ENCODE measurements at regions not wholly inside any gene's neighbourhood (a gene's known extent, or its start where the extent isn't known, plus 50 kb on each side); places are given as distances from the start of the nearest gene placed in this dataset.

- ATAC-seq (ENCODE audit: low read depth) (no peak), DNase-seq (no peak)
- Histone ChIP-seq H3K4me3 (ENCODE audit: control extremely low read depth in 1 of 5, extremely low read depth in 1 of 5, insufficient read depth in 1 of 5, low read depth in 2 of 5, low read length in 4 of 5) (no peak overlapping the region), H2AFZ (ENCODE audit: insufficient read depth, low read depth, low read length, poor library complexity, severe bottlenecking) (no peak overlapping the region), H3K4me2 (replicated peaks; ENCODE audit: low read depth, low read length, poor library complexity, severe bottlenecking) (no peak overlapping the region), H3K27me3 (replicated peaks in 1 of 4; ENCODE audit: control extremely low read depth in 1 of 4, control insufficient read depth in 3 of 4, insufficient read depth in 4 of 4, low read length in 3 of 4) (peaks cover 0 to 5% (median 0%) of the 10 kb centered on the region in 4 experiments), H4K20me1 (ENCODE audit: control insufficient read depth, insufficient read depth, low read length, poor library complexity, severe bottlenecking) (no peaks in the 10 kb centered on the region), H3K9me3 (ENCODE audit: control extremely low read depth in 1 of 3, control insufficient read depth in 2 of 3, insufficient read depth in 1 of 3, low read length in 2 of 3) (no peaks in the 10 kb centered on the region), H3K4me1 (ENCODE audit: control insufficient read depth in 2 of 2, insufficient read depth in 2 of 2, low read length in 2 of 2) (no peaks in the 10 kb centered on the region), H3K9ac (ENCODE audit: low read length) (no peak overlapping the region), H3K79me2 (ENCODE audit: control insufficient read depth, insufficient read depth, low read length) (no peaks in the 10 kb centered on the region), H3K27ac (ENCODE audit: low read length in 2 of 2) (no peak overlapping the region), H3K36me3 (replicated peaks in 1 of 2; ENCODE audit: control extremely low read depth in 1 of 2, control insufficient read depth in 1 of 2, extremely low read depth in 1 of 2, insufficient read depth in 2 of 2, low read length in 1 of 2) (no peaks in the 10 kb centered on the region)
- Mint-ChIP-seq H3K4me3 (no peak overlapping the region), H3K4me1 (no peaks in the 10 kb centered on the region), H3K27ac (no peak overlapping the region), H3K27me3 (peaks cover 29% of the 10 kb centered on the region), H3K9me3 (ENCODE audit: insufficient read depth) (no peaks in the 10 kb centered on the region)
- CTCF ChIA-PET: no interaction called here
- POLR2A ChIA-PET: no interaction called here
- TF ChIP-seq CTCF (IDR thresholded peaks at IDR 0.05): no peak
- TF ChIP-seq EZH2 (IDR thresholded peaks at IDR 0.05; ENCODE audit: borderline replicate concordance, insufficient read depth, low read depth, low read length, poor library complexity, severe bottlenecking): no peak
- 69% methylated on average over 6 of the region's 6 CpGs for WGBS (ENCODE audit: insufficient coverage)
- intact Hi-C loops (cut with micrococcal nuclease): no loop called here
Observed at GRCh38 chr1:36696261-36696940, 213.7 kb upstream of the CSF3R start.

GRCh38 chr1:36693603-36694002, 210.9 kb upstream of the CSF3R start:
- DNase-seq: no peak
- Histone ChIP-seq H3K27ac (ENCODE audit: low read length in 2 of 2) (no peak overlapping the region), H2AFZ (ENCODE audit: insufficient read depth, low read depth, low read length, poor library complexity, severe bottlenecking) (no peak overlapping the region), H3K4me1 (ENCODE audit: control insufficient read depth in 2 of 2, insufficient read depth in 2 of 2, low read length in 2 of 2) (no peaks in the 10 kb centered on the region), H3K4me2 (replicated peaks; ENCODE audit: low read depth, low read length, poor library complexity, severe bottlenecking) (no peak overlapping the region), H3K79me2 (ENCODE audit: control insufficient read depth, insufficient read depth, low read length) (no peaks in the 10 kb centered on the region), H3K9ac (ENCODE audit: low read length) (no peak overlapping the region), H3K27me3 (replicated peaks in 1 of 4; ENCODE audit: control extremely low read depth in 1 of 4, control insufficient read depth in 3 of 4, insufficient read depth in 4 of 4, low read length in 3 of 4) (peaks cover 0 to 5% (median 0%) of the 10 kb centered on the region in 4 experiments), H3K4me3 (ENCODE audit: control extremely low read depth in 1 of 5, extremely low read depth in 1 of 5, insufficient read depth in 1 of 5, low read depth in 2 of 5, low read length in 4 of 5) (no peak overlapping the region), H3K9me3 (ENCODE audit: control extremely low read depth in 1 of 3, control insufficient read depth in 2 of 3, insufficient read depth in 1 of 3, low read length in 2 of 3) (no peaks in the 10 kb centered on the region), H4K20me1 (ENCODE audit: control insufficient read depth, insufficient read depth, low read length, poor library complexity, severe bottlenecking) (no peaks in the 10 kb centered on the region), H3K36me3 (replicated peaks in 1 of 2; ENCODE audit: control extremely low read depth in 1 of 2, control insufficient read depth in 1 of 2, extremely low read depth in 1 of 2, insufficient read depth in 2 of 2, low read length in 1 of 2) (no peaks in the 10 kb centered on the region)
- WGBS (ENCODE audit: insufficient coverage): 79% methylated on average over 9 of the region's 11 CpGs
- no peaks in the 10 kb centered on the region for H3K4me1 Mint-ChIP-seq
- POLR2A ChIA-PET: no interaction called here
- no peak for TF ChIP-seq EZH2 (IDR thresholded peaks at IDR 0.05; ENCODE audit: borderline replicate concordance, insufficient read depth, low read depth, low read length, poor library complexity, severe bottlenecking)
- no peak for TF ChIP-seq CTCF (IDR thresholded peaks at IDR 0.05)
- H3K27me3 Mint-ChIP-seq: peaks cover 22% of the 10 kb centered on the region
- intact Hi-C loops (cut with micrococcal nuclease): no loop called here
- no peak for ATAC-seq (ENCODE audit: low read depth)
- no peak overlapping the region for H3K27ac Mint-ChIP-seq
- H3K4me3 Mint-ChIP-seq: no peak overlapping the region
- CTCF ChIA-PET: no interaction called here
- H3K9me3 Mint-ChIP-seq (ENCODE audit: insufficient read depth): no peaks in the 10 kb centered on the region

All from B cell (primary cell).